ENCODE measurements at regions not wholly inside any gene's neighbourhood (a gene's known extent, or its start where the extent isn't known, plus 50 kb on each side); places are given as distances from the start of the nearest gene placed in this dataset.
"Not testable (repeated sequence)": the region's sequence is repeated elsewhere in the genome, so short reads cannot be mapped to it uniquely, and the experiment has no call there.

- not testable (repeated sequence) for DNase-seq (ENCODE audit: low spot score)
Observed at GRCh38 chr16:70014915-70015314, 63.8 kb downstream of the CLEC18A start.

DNA sequence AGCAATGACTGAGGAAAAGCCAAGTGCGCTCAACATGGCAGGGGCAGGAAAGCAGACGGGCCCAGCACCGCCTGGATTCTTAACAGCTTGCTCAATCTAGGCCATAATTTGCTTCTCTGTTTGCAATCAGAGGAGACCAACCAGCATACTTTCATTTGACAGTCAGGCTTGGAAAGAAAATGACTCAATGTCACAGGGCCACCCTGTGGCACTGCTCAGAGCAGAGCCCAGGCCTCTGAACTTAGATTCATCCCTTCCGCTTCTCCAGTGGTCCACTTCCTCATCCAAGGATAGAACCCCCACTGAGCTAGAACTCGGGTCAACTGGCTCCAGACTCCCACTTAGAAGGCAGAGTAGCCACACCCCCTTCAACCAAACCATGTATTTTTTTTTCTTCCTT lies 65.6 kb downstream of the CLEC18A start:
- not testable (repeated sequence) for DNase-seq (ENCODE audit: low spot score)

- DNase-seq (ENCODE audit: low spot score), result peak; percentile 23
Observed at GRCh38 chr16:70018254-70018653, 67.1 kb downstream of the CLEC18A start.

GRCh38 chr16:70023207-70023606 lies 72.1 kb downstream of the CLEC18A start:
- DNase-seq (ENCODE audit: low spot score), result not testable (repeated sequence)

DNA sequence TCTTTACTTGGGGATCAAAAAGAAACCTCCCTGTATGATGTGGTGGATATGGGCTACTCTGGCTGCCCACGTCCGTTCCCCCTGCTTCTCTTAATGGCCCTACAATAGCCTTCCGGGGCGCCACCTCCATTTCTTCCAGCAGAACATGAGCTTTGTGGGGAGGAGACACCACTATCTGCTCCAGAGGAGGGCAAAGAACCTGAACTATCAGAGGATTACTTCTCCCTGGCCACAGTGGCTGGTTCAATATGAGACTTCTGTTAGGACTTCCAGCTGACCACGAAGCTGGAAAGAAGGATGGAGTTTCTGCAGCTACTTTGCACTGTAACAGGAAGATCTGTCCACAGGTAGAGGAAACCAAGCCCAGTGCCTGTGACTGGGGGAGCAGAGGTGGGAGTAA lies 72.8 kb downstream of the CLEC18A start:
- DNase-seq (ENCODE audit: low spot score), result not testable (repeated sequence)

GRCh38 chr16:70026165-70026854 lies 75.2 kb downstream of the CLEC18A start:
- DNase-seq (ENCODE audit: low spot score), result not testable (repeated sequence)

- not testable (repeated sequence) for DNase-seq (ENCODE audit: low spot score)
Observed at GRCh38 chr16:70032906-70033305, 81.2 kb upstream of the PDPR start.

DNA sequence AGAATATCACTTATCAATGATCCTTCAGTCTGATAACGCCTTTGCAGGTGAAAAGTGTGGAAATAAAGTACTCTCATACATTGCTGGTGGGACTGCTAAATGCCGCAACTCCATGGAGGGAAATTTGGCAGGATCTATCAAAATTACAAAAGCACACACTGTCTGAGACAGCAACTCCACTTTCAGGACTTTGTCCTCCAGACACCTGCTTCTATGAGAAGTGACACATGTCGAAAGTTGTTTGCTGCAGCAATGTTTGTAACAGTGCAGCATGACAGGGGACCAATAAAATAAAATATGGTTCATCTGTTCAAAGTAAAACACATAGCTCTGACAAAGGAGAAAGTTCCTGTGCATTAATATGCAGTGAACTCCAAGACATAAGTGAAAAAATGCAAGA lies 76.2 kb upstream of the PDPR start:
- not testable (repeated sequence) for DNase-seq (ENCODE audit: low spot score)

DNA sequence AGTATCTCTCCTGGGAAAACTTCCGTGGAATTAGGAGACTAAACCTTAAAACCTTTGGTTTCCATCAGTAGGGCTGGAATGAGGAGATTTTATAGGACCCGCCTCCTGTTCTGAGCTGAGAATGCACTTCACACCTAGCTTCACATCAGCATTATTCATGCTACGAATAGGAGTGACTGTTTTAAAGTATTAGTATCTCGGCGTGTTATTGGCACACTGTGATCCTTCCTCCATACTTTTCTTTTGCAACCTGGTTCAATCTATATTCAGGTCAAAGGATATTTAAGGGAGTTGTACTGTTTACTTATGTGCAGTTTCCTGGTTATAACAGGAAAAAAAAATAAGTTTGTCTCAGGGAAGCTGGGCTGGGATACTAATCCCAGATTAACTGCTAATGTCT lies 73.6 kb upstream of the PDPR start:
- DNase-seq (ENCODE audit: low spot score), result not testable (repeated sequence)

- not testable (repeated sequence) for DNase-seq (ENCODE audit: low spot score)
Observed at GRCh38 chr16:70043538-70044067, 70.5 kb upstream of the PDPR start.

DNA sequence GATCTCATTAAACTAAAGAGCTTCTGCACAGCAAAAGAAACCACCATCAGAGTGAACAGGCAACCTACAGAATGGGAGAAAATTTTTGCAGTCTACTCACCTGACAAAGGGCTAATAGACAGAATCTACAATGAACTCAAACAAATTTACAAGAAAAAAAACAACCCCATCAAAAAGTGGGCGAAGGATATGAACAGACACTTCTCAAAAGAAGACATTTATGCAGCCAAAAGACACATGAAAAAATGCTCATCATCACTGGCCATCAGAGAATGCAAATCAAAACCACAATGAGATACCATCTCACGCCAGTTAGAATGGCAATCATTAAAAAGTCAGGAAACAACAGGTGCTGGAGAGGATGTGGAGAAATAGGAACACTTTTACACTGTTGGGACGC lies 67.6 kb upstream of the PDPR start:
- DNase-seq (ENCODE audit: low spot score), result not testable (repeated sequence)

- not testable (repeated sequence) for DNase-seq (ENCODE audit: low spot score)
Observed at GRCh38 chr16:70048083-70048482, 66.0 kb upstream of the PDPR start.

DNA sequence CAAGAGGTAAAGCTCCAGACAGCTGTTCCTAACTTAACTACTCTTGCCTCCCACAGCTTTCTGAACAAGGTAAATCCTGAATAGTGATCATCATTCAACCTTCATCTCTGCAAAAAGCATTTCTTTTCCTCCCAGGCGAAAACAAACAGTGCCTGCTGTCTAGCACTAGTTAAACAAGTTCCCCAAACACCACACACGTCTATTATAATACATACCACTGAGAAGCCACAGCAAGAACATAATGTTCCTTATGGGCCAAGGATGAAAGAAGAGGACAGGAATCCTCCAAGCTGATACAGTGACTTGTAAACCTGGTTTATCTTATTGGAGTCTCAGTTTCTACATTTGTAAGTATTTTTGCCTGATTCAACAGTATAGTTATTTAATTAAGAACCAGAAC lies 56.1 kb upstream of the PDPR start:
- not testable (repeated sequence) for DNase-seq (ENCODE audit: low spot score)

DNA sequence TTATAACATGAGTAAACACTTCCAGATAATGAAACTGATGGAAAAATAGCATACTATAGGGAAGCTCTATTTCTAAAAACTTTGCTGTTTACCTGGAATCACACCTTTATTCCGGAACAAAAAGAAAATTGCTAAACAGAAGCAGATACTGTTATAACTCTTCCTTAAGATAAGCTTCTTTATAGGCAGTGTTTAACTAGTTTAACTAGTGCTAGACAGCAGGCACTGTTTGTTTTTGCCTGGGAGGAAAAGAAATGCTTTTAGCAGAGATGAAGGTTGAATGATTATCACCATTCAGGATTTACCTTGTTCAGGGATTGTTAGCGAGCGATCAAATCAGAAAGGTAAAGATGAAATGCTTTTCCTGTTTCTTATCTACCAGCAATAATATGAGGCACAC lies 54.7 kb upstream of the PDPR start:
- not testable (repeated sequence) for DNase-seq (ENCODE audit: low spot score)

DNA sequence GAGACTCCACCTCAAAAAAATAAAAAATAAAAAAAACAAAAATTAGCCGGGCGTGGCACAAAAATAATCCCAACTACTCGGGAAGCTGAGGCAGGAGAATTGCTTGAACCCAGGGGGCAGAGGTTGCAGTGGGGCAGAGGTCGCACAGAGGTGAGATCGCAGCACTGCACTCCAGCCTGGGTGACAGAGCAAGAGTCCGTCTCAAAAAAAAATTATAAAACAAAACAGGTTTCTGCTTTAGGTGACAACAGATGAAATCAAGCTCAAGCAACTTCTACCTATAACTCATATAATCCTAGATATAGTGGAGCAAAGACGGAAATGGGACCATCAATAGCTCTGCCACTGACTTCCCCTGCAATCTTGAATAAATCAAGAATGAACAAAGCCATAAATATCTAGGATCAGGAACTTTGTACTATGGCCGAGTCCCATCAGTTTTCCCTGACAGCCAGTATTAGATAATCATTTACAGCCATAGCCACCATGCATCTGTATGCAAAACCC lies 53.6 kb upstream of the PDPR start:
- DNase-seq (ENCODE audit: low spot score), result not testable (repeated sequence)

DNA sequence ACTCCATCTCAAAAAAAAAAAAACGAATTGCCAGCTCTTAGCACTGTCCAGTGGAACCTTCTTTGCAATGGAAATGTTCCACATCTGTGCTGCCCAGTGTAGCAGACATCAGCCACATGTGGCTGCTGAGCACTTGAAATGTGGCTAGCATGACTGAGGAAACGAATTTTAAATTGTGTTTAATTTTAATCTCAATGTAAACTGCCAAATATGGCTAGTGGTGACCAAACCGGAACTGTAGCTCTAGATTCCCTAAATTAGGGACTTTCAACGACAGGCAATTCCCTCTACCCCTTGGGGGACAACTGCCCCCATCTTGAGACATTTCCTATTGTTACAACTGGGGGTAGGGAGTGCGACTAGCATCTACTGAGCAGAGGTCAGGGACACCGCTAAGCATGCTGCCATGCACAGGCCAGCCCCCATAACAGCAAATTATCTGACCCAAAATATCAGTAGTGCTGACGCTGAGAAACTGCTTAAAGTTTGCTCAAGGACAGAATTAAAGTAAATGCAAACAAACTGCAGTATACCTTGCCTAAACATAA lies 52.4 kb upstream of the PDPR start:
- DNase-seq (ENCODE audit: low spot score), result not testable (repeated sequence)

GRCh38 chr16:70062947-70063346 lies 51.2 kb upstream of the PDPR start:
- DNase-seq (ENCODE audit: low spot score), result not testable (repeated sequence)

Measured in HuH-7.5 (cell line).